ENCODE measurements at regions not wholly inside any gene's neighbourhood (a gene's known extent, or its start where the extent isn't known, plus 50 kb on each side); places are given as distances from the start of the nearest gene placed in this dataset.

- no peak for TF ChIP-seq ATF2 (IDR thresholded peaks at IDR 0.05; ENCODE audit: low read length)
- no peak for TF ChIP-seq ZNF274 (IDR thresholded peaks at IDR 0.05; ENCODE audit: borderline replicate concordance, extremely low read depth, low read length)
- no peak for TF ChIP-seq ASH2L (IDR thresholded peaks at IDR 0.05; ENCODE audit: low read length)
- TF ChIP-seq SIX5 (IDR thresholded peaks at IDR 0.05; ENCODE audit: low read depth, low read length), result no peak
- no peak for TF ChIP-seq BACH1 (IDR thresholded peaks at IDR 0.05; ENCODE audit: low read length)
- TF ChIP-seq SIRT6 (IDR thresholded peaks at IDR 0.05; ENCODE audit: low read length), result no peak
- TF ChIP-seq PHF8 (conservative IDR thresholded peaks at IDR 0.05; ENCODE audit: low read depth, low read length), result no peak
- TF ChIP-seq POLR2A (IDR thresholded peaks at IDR 0.05; ENCODE audit: control extremely low read depth in 1 of 2, low read depth in 2 of 2, low read length in 2 of 2), result no peak
- TF ChIP-seq KDM4A (IDR thresholded peaks at IDR 0.05; ENCODE audit: low read depth, low read length, severe bottlenecking), result no peak
Observed at GRCh38 chr13:104984296-104984818, 1551.1 kb downstream of the EFNB2 start (continued).
